Adrenal gland (tissue), 9 donors: ENCODE measurements at regions not wholly inside any gene's neighbourhood (a gene's known extent, or its start where the extent isn't known, plus 50 kb on each side); places are given as distances from the start of the nearest gene placed in this dataset.

Experiments used
- DNase-seq, 7 donors: peaks; one replicate each; pipeline ENCODE4 v3.0.0-alpha.2; 2019 to 2020
- H3K27ac ChIP-seq, 5 donors: fragments of 200-600 bp; sonication (generic) in 4 of 5; 1 replicate in 3 of 5; 2 replicates in 2 of 5; pipeline versions ENCODE4 v1.5.1 to v1.8.0; 2016 to 2020; ENCODE audit warnings: mild to moderate bottlenecking in 1 of 5
- H3K27me3 ChIP-seq: fragments of 200-600 bp; 2 replicates; pipeline ENCODE4 v1.8.0; 2021
- H3K36me3 ChIP-seq, 2 donors: fragments of 200-600 bp; replicated peaks in 1 of 2; 1 replicate in 1 of 2; 2 replicates in 1 of 2; pipeline versions ENCODE4 v1.5.1 to v1.8.0; 2018 to 2022
- H3K4me1 ChIP-seq, 2 donors: fragments of 200-600 bp; replicated peaks in 1 of 2; 1 replicate in 1 of 2; 2 replicates in 1 of 2; pipeline versions ENCODE4 v1.5.1 to v1.8.0; 2018 to 2021
- H3K4me3 ChIP-seq, 4 donors: fragments of 200-600 bp; sonication (generic) in 3 of 4; one replicate each; pipeline ENCODE4 v1.5.1; 2016 to 2018
- H3K9me3 ChIP-seq, 3 donors: fragments of 200-600 bp; sonication (generic) in 1 of 3; replicated peaks in 1 of 3; 1 replicate in 2 of 3; 2 replicates in 1 of 3; pipeline versions ENCODE4 v1.5.1 to v1.8.0; 2016 to 2021
- CTCF ChIP-seq, 6 experiments: fragments of 450-650 bp in 4 of 6; fragments of 200-600 bp in 2 of 6; sonication (generic) in 1 of 6; IDR thresholded peaks; 1 replicate in 5 of 6; 2 replicates in 1 of 6; pipeline versions ENCODE4 v1.5.1 to v1.8.0; 2016 to 2021; ENCODE audit warnings: antibody characterized with exemption in 6 of 6, mild to moderate bottlenecking in 2 of 6, moderate library complexity in 1 of 6
- POLR2A ChIP-seq, 2 donors: fragments of 450-650 bp; IDR thresholded peaks; one replicate each; pipeline ENCODE4 v1.6.1; 2017; ENCODE audit warnings: antibody characterized with exemption in 2 of 2, mild to moderate bottlenecking in 2 of 2, moderate library complexity in 1 of 2
- WGBS, 4 donors: extraction: QIAGEN DNeasy Blood & Tissue Kit in 2 of 4; methylation state at CpG; one replicate each; pipeline versions ENCODE4 v1.1.5 to v1.1.7; 2013 to 2017; 5-methylcytosine and 5-hydroxymethylcytosine counted together
- intact Hi-C, 2 donors: fragments of 100-400 bp; cut with DNase I; formaldehyde crosslinking; loops; one replicate each; pipeline versions ENCODE4 v1.14.1 to v1.15.0; 2022 to 2023
- donor health status: healthy with polysubstance abuse.
- donor health status: Bipolar disorder and iron deficiency.
- donor health status: DM: yes; HTN: yes; CAD: no.
- donor health status: DM: no; HTN: no; CAD: no.
- donor health status: DM: no; HTN: no; CAD: no.

DNA sequence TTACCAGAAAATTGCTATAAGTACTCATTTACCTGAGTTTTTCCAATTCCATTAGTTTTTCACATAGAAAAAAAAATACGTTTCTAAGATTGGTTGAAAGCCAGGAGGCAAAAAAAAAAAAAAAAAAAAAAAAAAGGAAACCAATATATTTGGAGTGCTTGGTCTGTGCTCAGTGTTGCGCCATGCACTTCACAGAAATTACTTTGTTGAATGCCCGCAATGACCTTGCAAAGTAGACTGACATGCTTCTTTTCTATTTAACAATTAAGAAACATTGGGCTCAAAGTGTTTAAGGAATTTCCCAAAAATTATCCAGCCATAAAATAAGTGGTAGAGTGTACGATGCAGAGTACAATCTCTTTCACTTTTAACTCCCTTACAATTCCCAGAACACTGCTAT lies 65.2 kb upstream of the PAPPA start:
- no peaks in the 10 kb centered on the region for H3K9me3 ChIP-seq
- intact Hi-C loops: no loop called here
- no peaks in the 10 kb centered on the region for H3K27me3 ChIP-seq

DNA sequence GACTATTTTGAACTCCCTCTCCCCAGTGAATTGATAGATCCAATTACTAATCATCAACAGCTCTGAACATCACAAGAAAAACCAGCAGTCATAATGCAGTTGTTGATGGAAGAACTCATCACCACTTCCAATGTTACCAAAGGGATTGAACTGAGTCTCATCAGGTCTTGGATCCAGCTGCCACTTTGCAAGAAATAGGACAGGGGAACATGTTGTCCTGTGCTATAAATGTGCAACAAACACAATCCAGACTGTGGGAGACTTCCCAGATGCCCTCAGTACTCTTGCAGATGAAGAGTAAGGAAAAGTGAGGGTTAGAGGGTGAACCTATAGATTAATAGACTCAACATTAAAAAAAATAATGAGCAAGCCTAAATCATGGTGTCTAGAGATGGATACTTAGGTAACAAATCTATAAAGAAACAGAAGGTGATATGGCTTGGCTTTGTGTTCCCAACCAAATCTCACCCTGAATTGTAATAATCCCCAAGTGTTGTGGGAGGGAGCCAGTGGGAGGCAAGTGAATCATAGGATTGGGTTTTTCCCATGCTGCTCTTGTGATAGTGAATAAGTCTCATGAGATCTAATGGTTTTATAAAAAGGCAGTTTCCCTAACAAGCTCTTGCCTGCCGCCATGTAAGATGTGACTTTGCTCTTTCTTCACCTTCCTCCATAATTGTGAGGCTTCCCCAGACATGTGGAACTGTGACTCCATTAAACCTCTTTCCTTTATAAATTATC lies 63.4 kb upstream of the PAPPA start:
- no peak for DNase-seq
- WGBS, 4 donors: 87 to 97% (median 92%) methylated on average over 1 of the region's 1 CpG
- Histone ChIP-seq H3K36me3 (no peaks in the 10 kb centered on the region), H3K4me1 (no peaks in the 10 kb centered on the region), H3K27ac (no peak overlapping the region), H3K4me3 (no peak overlapping the region), H3K9me3 (no peaks in the 10 kb centered on the region), H3K27me3 (no peaks in the 10 kb centered on the region)
- no peak for TF ChIP-seq CTCF (IDR thresholded peaks at IDR 0.05)
- no peak for TF ChIP-seq POLR2A (IDR thresholded peaks at IDR 0.05)
- intact Hi-C loops: no loop called here

More for the DNA sequence above, 65.2 kb upstream of the PAPPA start:
- Histone ChIP-seq H3K4me1 (no peaks in the 10 kb centered on the region), H3K36me3 (no peaks in the 10 kb centered on the region), H3K4me3 (no peak overlapping the region), H3K27ac (no peak overlapping the region)
- no peak for TF ChIP-seq CTCF (IDR thresholded peaks at IDR 0.05)
- TF ChIP-seq POLR2A (IDR thresholded peaks at IDR 0.05): no peak
- no peak for DNase-seq
- WGBS, 4 donors: 65 to 79% (median 74%) methylated on average over 4 of the region's 4 CpGs

DNA sequence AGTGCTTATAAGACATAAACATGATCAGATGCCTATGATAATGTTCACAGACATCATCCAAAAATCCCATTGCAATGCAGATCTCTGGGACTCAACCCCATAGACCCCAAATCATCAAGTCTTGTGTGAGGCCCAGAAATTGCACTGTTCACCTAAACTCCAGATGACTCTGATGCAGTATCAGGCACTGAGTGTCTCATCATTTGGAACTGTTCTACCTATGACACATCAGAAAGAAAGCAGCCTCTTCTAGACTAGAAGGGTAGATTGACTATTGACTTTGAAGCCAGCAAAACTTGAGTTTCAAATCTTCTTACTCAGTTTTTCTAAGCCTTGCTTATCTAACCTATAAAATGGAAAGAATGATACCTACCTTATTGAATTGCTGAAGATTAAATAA lies 58.7 kb upstream of the PAPPA start:
- H3K36me3 ChIP-seq: no peaks in the 10 kb centered on the region
- TF ChIP-seq POLR2A (IDR thresholded peaks at IDR 0.05) (no peak), CTCF (IDR thresholded peaks at IDR 0.05) (no peak)
- H3K9me3 ChIP-seq: no peaks in the 10 kb centered on the region
- H3K27ac ChIP-seq: no peak overlapping the region
- H3K4me1 ChIP-seq: no peaks in the 10 kb centered on the region
- no peak overlapping the region for H3K4me3 ChIP-seq
- no peak for DNase-seq
- intact Hi-C loops: no loop called here
- no peaks in the 10 kb centered on the region for H3K27me3 ChIP-seq

DNA sequence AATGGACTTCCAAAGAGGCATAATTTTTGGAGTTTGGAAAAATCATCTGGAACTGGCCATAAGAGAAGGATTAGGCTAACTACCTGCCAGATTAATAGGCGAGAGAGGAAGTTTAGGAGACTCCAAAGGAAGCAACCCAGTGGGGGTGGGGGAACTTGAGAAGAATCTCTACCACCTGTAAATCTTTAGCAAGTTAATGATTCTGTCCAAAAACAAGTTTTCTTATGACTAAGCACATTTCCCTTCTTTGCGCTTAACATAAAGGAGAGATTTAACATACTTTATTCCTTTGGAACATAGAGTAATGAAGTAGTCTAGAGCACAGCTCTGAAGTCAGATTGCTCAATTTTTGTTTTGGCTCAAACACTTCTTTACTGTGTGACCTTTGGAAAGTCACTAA lies 58.2 kb upstream of the PAPPA start:
- TF ChIP-seq CTCF (IDR thresholded peaks at IDR 0.05) (no peak), POLR2A (IDR thresholded peaks at IDR 0.05) (no peak)
- WGBS, 4 donors: 56 to 77% (median 73%) methylated on average over 2 of the region's 2 CpGs
- no peaks in the 10 kb centered on the region for H3K4me1 ChIP-seq
- intact Hi-C loops: no loop called here
- no peaks in the 10 kb centered on the region for H3K27me3 ChIP-seq
- no peaks in the 10 kb centered on the region for H3K9me3 ChIP-seq
- DNase-seq: no peak
- no peak overlapping the region for H3K4me3 ChIP-seq
- no peak overlapping the region for H3K27ac ChIP-seq
- no peaks in the 10 kb centered on the region for H3K36me3 ChIP-seq
